GM10266 (cell line): ENCODE measurements at regions not wholly inside any gene's neighbourhood (a gene's known extent, or its start where the extent isn't known, plus 50 kb on each side); places are given as distances from the start of the nearest gene placed in this dataset.

Source experiments
- DNase-seq: peaks from one replicate; pipeline ENCODE4 v3.0.0; 2012; ENCODE audit errors: extremely low spot score
- CTCF ChIP-seq: IDR thresholded peaks from 2 replicates; pipeline ENCODE4 v1.5.1; 2012; ENCODE audit warnings: mild to moderate bottlenecking, low read depth; ENCODE audit not compliant: control insufficient read depth, insufficient read depth; ENCODE audit errors: missing control alignments

DNA sequence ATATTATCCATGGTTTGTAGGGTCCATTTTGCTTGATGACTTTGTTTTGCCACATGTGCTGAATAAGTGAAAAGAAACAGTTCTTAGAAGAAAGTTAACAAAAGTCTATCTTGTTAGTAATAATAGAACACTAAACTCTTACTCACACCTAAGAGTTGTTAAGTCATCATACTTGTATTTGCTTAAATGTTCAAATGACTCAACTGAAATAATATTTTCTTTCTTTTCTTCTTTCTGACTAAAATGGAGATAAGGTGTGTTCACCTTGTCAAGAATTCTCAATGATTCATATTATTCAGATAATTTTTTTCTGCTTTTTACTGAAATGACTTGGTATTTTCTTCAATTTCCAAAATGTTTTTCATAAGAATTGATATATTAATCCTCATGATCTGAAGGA is 327.2 kb downstream of the HTR1B start:
- DNase-seq = no peak
- TF ChIP-seq CTCF = no peak

DNA sequence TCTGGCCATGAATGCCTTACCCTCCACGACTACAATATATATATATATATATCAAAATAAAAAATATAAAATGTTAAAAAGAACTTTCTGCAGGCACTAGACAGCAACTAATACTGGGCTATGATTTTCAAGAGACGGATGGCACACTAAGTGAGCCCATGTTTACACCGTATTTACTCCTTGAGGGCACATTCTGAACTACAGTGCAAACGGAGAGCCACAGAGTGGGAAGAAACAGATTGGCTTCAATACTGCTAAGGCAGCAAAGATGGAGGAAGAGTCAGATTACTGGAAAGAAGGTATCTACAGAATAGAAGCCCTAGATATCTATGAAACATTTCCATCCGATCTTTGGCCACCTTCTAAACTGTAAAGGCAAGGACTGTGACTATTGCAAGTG is 330.3 kb downstream of the HTR1B start:
- DNase-seq = no peak
- TF ChIP-seq CTCF = no peak

DNA sequence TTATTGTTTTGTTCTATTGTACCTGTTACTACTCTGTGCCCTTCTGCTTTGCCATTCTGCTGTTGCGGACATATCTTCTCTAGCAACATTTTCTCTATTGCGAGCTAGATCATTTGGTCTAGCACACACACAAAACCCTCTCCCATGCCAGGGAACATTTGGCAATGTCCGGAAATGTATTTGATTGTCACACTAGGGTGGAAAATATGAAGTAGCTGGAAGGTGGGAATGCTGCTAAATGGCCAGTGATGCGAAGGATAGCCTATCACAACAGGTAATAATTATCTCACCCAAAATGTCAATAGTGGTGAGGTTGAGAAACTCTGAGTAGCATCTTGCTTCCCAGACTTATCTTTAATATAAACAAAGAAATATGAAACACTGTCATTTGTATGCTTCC is 331.9 kb downstream of the HTR1B start:
- TF ChIP-seq CTCF = no peak
- no peak for DNase-seq

- DNase-seq = no peak
Observed at GRCh38 chr6:77124604-77125003, 338.7 kb downstream of the HTR1B start.

DNA sequence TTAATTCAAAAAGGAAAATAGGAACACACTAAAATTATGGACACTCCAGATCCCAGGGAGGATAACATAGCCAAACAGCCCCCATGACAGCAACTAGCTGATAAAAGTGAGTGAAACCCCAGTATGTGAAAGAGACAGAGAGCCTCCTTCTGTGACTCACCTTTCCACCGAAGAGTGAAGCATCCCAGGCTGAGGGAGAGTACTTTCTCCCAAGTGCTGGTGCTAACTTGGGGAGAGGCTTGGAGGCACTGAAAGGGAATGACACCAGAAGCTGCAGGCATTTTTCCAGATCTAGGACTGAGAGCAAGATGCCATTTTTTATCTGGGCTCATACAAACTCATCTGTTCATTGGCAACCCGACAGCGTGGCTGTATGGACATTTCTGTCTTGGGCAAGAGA is 339.8 kb downstream of the HTR1B start:
- no peak for DNase-seq
- TF ChIP-seq CTCF = no peak

More at GRCh38 chr6:77124604-77125003, 338.7 kb downstream of the HTR1B start:
- no peak for TF ChIP-seq CTCF

GRCh38 chr6:77106992-77107391 is 356.3 kb downstream of the HTR1B start:
- DNase-seq = no peak
- no peak for TF ChIP-seq CTCF

GRCh38 chr6:77105091-77105490 is 358.2 kb downstream of the HTR1B start:
- no peak for TF ChIP-seq CTCF
- DNase-seq = no peak
